Neural cell (in vitro differentiated cells): ENCODE measurements at regions not wholly inside any gene's neighbourhood (a gene's known extent, or its start where the extent isn't known, plus 50 kb on each side); places are given as distances from the start of the nearest gene placed in this dataset.

Experiments
- H2AFZ ChIP-seq: fragments of 200-600, 300-800 bp; sonication (generic), shearing (Covaris generic); 2 replicates; pipeline ENCODE4 v1.6.0; 2014; ENCODE audit warnings: low read depth, mild to moderate bottlenecking, antibody characterized with exemption, low read length, moderate library complexity
- H3F3A ChIP-seq: fragments of 200-600 bp; shearing (Covaris generic); 2 replicates; pipeline ENCODE4 v1.6.1; 2016; ENCODE audit warnings: mild to moderate bottlenecking, moderate library complexity, mixed read lengths, antibody characterized with exemption, low read length; ENCODE audit not compliant: insufficient read depth, poor library complexity, severe bottlenecking
- H3K27ac ChIP-seq: fragments of 200-600, 300-800 bp; sonication (generic), shearing (Covaris generic); 2 replicates; pipeline ENCODE4 v1.5.1; 2014; ENCODE audit warnings: mild to moderate bottlenecking, low read length, moderate library complexity
- H3K27me3 ChIP-seq: fragments of 300-800, 200-600 bp; sonication (generic), shearing (Covaris generic); 2 replicates; pipeline ENCODE4 v1.6.0; 2014; ENCODE audit warnings: mild to moderate bottlenecking, low read depth, low read length, moderate library complexity; ENCODE audit not compliant: insufficient read depth
- H3K36me3 ChIP-seq: fragments of 300-800, 200-600 bp; sonication (generic), shearing (Covaris generic); 2 replicates; pipeline ENCODE4 v1.5.1; 2014; ENCODE audit warnings: mild to moderate bottlenecking, antibody characterized with exemption, low read length, moderate library complexity; ENCODE audit not compliant: insufficient read depth
- H3K4me2 ChIP-seq: fragments of 300-800, 200-600 bp; sonication (generic), shearing (Covaris generic); 2 replicates; pipeline ENCODE4 v1.6.0; 2014; ENCODE audit warnings: mild to moderate bottlenecking, low read length
- H3K4me3 ChIP-seq: fragments of 300-800, 200-600 bp; sonication (generic), shearing (Covaris generic); 2 replicates; pipeline ENCODE4 v1.5.1; 2014; ENCODE audit warnings: mild to moderate bottlenecking, low read length, moderate library complexity
- H3K79me2 ChIP-seq: fragments of 200-600 bp; shearing (Covaris generic); replicated peaks from 2 replicates; pipeline ENCODE4 v1.6.0; 2014; ENCODE audit warnings: mild to moderate bottlenecking, low read length, moderate library complexity; ENCODE audit not compliant: insufficient read depth
- H3K9ac ChIP-seq: fragments of 300-800, 200-600 bp; sonication (generic), shearing (Covaris generic); 2 replicates; pipeline ENCODE4 v1.6.1; 2016; ENCODE audit warnings: mild to moderate bottlenecking, low read length, mixed read lengths
- H3K9me2 ChIP-seq: fragments of 200-600 bp; shearing (Covaris generic); 2 replicates; pipeline ENCODE4 v1.6.1; 2016; ENCODE audit warnings: mild to moderate bottlenecking, low read length, mixed read lengths; ENCODE audit not compliant: insufficient read depth
- H3K9me3 ChIP-seq: fragments of 200-600, 300-800 bp; sonication (generic), shearing (Covaris generic); 2 replicates; pipeline ENCODE4 v1.6.1; 2016; ENCODE audit warnings: mild to moderate bottlenecking, mixed run types, low read length, moderate library complexity, mixed read lengths
- H4K20me1 ChIP-seq: fragments of 200-600 bp; shearing (Covaris generic); 2 replicates; pipeline ENCODE4 v1.6.1; 2016; ENCODE audit warnings: mild to moderate bottlenecking, mixed run types; ENCODE audit not compliant: insufficient read depth
- EP300 ChIP-seq: fragments of 450-650 bp; conservative IDR thresholded peaks from 2 replicates; pipeline ENCODE4 v1.6.1; 2014; ENCODE audit warnings: antibody characterized with exemption, mild to moderate bottlenecking, moderate library complexity; ENCODE audit not compliant: poor library complexity, severe bottlenecking
- EZH2 ChIP-seq: fragments of 200-600, 300-800 bp; shearing (Covaris generic), sonication (generic); IDR thresholded peaks from 2 replicates; pipeline ENCODE4 v1.6.1; 2014; ENCODE audit warnings: antibody characterized with exemption, low read length, borderline replicate concordance, mild to moderate bottlenecking; ENCODE audit not compliant: insufficient read depth, poor library complexity, severe bottlenecking
- MXI1 ChIP-seq: fragments of 450-650 bp; conservative IDR thresholded peaks from 2 replicates; pipeline ENCODE4 v1.6.1; 2014; ENCODE audit warnings: antibody characterized with exemption, mild to moderate bottlenecking; ENCODE audit not compliant: poor library complexity, severe bottlenecking
- POLR2AphosphoS5 ChIP-seq: IDR thresholded peaks from 2 replicates; pipeline ENCODE4 v1.6.1; 2012
- RAD21 ChIP-seq: fragments of 450-650 bp; conservative IDR thresholded peaks from 2 replicates; pipeline ENCODE4 v1.6.1; 2014; ENCODE audit warnings: antibody characterized with exemption, mild to moderate bottlenecking, moderate library complexity
- REST ChIP-seq: IDR thresholded peaks from 2 replicates; pipeline ENCODE4 v1.6.1; 2012; ENCODE audit warnings: borderline replicate concordance
- SMC3 ChIP-seq: fragments of 450-650 bp; conservative IDR thresholded peaks from 2 replicates; pipeline ENCODE4 v1.6.1; 2014; ENCODE audit warnings: antibody characterized with exemption, mild to moderate bottlenecking, moderate library complexity; ENCODE audit not compliant: poor library complexity
- TAF1 ChIP-seq: IDR thresholded peaks from 2 replicates; pipeline ENCODE4 v1.6.1; 2012; ENCODE audit warnings: low read depth
- TF ChIP-seq, protein P1 (sequence below): fragments of 450-650 bp; IDR thresholded peaks from 2 replicates; pipeline ENCODE4 v1.5.1; 2014; ENCODE audit warnings: antibody characterized with exemption, mild to moderate bottlenecking, moderate library complexity; ENCODE audit not compliant: poor library complexity, severe bottlenecking

DNA sequence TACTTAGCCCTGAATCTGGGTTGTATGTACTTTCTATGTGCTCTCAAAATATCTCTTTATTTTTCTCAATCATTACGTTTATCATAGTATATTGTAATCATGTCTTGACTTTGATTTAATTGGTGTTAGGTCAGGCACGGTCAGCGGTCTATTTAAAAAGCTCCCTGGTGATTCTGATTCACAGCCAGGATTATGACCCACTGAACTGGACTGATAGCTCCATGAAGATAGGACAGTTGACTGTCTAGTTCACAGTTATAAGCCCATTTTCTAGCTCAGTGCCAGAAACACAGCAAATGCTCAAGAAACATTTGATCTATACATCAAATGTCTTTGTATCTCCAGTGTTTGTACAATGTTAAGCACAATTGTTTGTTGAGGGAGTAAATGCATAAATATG lies 111.5 kb upstream of the CCN2 start:
- no peaks in the 10 kb centered on the region for H3F3A ChIP-seq
- no peaks in the 10 kb centered on the region for H3K79me2 ChIP-seq
- TF ChIP-seq POLR2AphosphoS5 (no peak), TAF1 (no peak), RAD21 (no peak), EZH2 (no peak), SMC3 (no peak), REST (no peak), MXI1 (no peak), EP300 (no peak)
- TF ChIP-seq, protein P1, sequence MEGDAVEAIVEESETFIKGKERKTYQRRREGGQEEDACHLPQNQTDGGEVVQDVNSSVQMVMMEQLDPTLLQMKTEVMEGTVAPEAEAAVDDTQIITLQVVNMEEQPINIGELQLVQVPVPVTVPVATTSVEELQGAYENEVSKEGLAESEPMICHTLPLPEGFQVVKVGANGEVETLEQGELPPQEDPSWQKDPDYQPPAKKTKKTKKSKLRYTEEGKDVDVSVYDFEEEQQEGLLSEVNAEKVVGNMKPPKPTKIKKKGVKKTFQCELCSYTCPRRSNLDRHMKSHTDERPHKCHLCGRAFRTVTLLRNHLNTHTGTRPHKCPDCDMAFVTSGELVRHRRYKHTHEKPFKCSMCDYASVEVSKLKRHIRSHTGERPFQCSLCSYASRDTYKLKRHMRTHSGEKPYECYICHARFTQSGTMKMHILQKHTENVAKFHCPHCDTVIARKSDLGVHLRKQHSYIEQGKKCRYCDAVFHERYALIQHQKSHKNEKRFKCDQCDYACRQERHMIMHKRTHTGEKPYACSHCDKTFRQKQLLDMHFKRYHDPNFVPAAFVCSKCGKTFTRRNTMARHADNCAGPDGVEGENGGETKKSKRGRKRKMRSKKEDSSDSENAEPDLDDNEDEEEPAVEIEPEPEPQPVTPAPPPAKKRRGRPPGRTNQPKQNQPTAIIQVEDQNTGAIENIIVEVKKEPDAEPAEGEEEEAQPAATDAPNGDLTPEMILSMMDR, result no peak
- H3K9ac ChIP-seq, result no peak overlapping the region
- H3K9me3 ChIP-seq, result no peaks in the 10 kb centered on the region
- no peaks in the 10 kb centered on the region for H4K20me1 ChIP-seq
- H3K27me3 ChIP-seq, result no peaks in the 10 kb centered on the region
- no peak overlapping the region for H3K4me2 ChIP-seq
- no peak overlapping the region for H3K27ac ChIP-seq
- no peaks in the 10 kb centered on the region for H3K9me2 ChIP-seq
- H2AFZ ChIP-seq, result no peak overlapping the region
- no peaks in the 10 kb centered on the region for H3K36me3 ChIP-seq
- H3K4me3 ChIP-seq, result no peak overlapping the region

DNA sequence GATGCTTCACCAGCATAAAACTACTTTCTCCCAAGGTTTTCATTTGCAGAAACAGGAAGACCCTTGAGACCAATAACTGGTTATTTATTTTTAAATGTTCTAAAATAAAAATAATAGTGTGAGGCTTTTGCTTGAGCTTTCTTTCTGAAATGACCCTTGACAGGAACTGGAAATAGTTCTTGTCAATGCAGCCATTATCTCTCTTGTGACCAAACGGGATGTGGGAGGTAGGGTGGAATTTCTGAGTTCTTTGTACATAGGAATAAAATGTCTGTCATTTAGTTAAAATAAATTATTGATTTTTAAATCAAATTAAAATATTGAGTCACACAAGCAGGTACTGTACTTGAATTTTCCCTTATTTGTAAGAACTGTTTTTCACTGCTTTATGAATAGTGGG lies 110.2 kb upstream of the CCN2 start:
- Histone ChIP-seq H3K27me3 (no peaks in the 10 kb centered on the region), H3F3A (no peaks in the 10 kb centered on the region), H3K4me3 (no peak overlapping the region), H3K9me2 (no peaks in the 10 kb centered on the region), H3K9me3 (no peaks in the 10 kb centered on the region), H3K79me2 (no peaks in the 10 kb centered on the region), H4K20me1 (no peaks in the 10 kb centered on the region), H3K36me3 (no peaks in the 10 kb centered on the region), H3K9ac (no peak overlapping the region), H2AFZ (no peak overlapping the region), H3K4me2 (no peak overlapping the region), H3K27ac (no peak overlapping the region)
- TF ChIP-seq EP300, result no peak

- no peak overlapping the region for H3K4me3 ChIP-seq
- no peaks in the 10 kb centered on the region for H3K27me3 ChIP-seq
- no peaks in the 10 kb centered on the region for H3F3A ChIP-seq
- H3K79me2 ChIP-seq, result no peaks in the 10 kb centered on the region
- no peak overlapping the region for H3K4me2 ChIP-seq
- H3K36me3 ChIP-seq, result no peaks in the 10 kb centered on the region
- H3K9me2 ChIP-seq, result no peaks in the 10 kb centered on the region
- no peak overlapping the region for H3K27ac ChIP-seq
- no peak for TF ChIP-seq RAD21
- TF ChIP-seq POLR2AphosphoS5, result no peak
- TF ChIP-seq EZH2, result no peak
- no peak for TF ChIP-seq TAF1
- TF ChIP-seq, protein P1, result no peak
- no peak for TF ChIP-seq MXI1
- TF ChIP-seq REST, result no peak
- no peak for TF ChIP-seq EP300
- no peak for TF ChIP-seq SMC3
- no peak overlapping the region for H2AFZ ChIP-seq
- H3K9ac ChIP-seq, result no peak overlapping the region
- H3K9me3 ChIP-seq, result no peaks in the 10 kb centered on the region
- no peaks in the 10 kb centered on the region for H4K20me1 ChIP-seq
Measured at GRCh38 chr6:132060591-132060990, 109.4 kb upstream of the CCN2 start.
